CD4-positive, alpha-beta T cell treated with Interleukin-4 for 4 hours (primary cell): ENCODE measurements at regions not wholly inside any gene's neighbourhood (a gene's known extent, or its start where the extent isn't known, plus 50 kb on each side); places are given as distances from the start of the nearest gene placed in this dataset.

ENCODE experiments used
- DNase-seq: peaks from one replicate; pipeline ENCODE4 v3.0.0-alpha.2; 2020

- no peak for DNase-seq
These were observed 55.5 kb upstream of the CCDC167 start for GRCh38 chr6:37555040-37555781.

- no peak for DNase-seq
These were observed 54.8 kb upstream of the CCDC167 start for GRCh38 chr6:37554480-37554819.

- no peak for DNase-seq
These were observed 52.6 kb upstream of the CCDC167 start for GRCh38 chr6:37552267-37552666.

- DNase-seq, result no peak
These were observed 52.2 kb upstream of the CCDC167 start for GRCh38 chr6:37551867-37552266.

GRCh38 chr6:37551446-37551845 is 51.8 kb upstream of the CCDC167 start:
- no peak for DNase-seq

GRCh38 chr6:37551002-37551401 is 51.3 kb upstream of the CCDC167 start:
- DNase-seq, result no peak

GRCh38 chr6:37550191-37550831 is 50.6 kb upstream of the CCDC167 start:
- no peak for DNase-seq

- DNase-seq, result no peak
These were observed 49.9 kb upstream of the CCDC167 start for GRCh38 chr6:37549558-37549957.
